H1 (cell line): ENCODE measurements at regions not wholly inside any gene's neighbourhood (a gene's known extent, or its start where the extent isn't known, plus 50 kb on each side); places are given as distances from the start of the nearest gene placed in this dataset.

Source experiments
- TF ChIP-seq, protein P1 (sequence below): IDR thresholded peaks from 2 replicates; pipeline ENCODE4 v1.6.1; 2012; ENCODE audit warnings: inconsistent platforms

DNA sequence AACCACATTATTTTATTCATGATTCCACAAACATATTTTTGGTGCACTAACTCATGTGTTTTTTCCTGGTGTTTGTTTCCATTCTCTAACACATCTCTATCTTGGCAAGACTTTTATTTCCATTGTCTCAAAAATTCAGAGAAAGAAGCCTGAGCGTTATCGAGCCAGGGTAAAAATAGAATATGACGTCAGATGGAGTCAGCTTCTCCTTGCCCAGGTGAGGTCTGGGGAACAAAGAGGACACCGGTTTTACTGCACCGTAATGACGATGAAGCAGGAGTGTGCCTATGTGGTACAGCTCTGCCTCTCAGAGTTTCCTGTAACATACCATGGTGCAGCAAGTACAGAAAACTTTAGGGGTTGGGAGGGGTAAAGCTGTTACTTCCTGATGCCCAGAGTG is 661.6 kb downstream of the PLCL1 start (continued):
- TF ChIP-seq, protein P1, sequence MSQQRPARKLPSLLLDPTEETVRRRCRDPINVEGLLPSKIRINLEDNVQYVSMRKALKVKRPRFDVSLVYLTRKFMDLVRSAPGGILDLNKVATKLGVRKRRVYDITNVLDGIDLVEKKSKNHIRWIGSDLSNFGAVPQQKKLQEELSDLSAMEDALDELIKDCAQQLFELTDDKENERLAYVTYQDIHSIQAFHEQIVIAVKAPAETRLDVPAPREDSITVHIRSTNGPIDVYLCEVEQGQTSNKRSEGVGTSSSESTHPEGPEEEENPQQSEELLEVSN: no peak
